ENCODE measurements at regions not wholly inside any gene's neighbourhood (a gene's known extent, or its start where the extent isn't known, plus 50 kb on each side); places are given as distances from the start of the nearest gene placed in this dataset.

DNA sequence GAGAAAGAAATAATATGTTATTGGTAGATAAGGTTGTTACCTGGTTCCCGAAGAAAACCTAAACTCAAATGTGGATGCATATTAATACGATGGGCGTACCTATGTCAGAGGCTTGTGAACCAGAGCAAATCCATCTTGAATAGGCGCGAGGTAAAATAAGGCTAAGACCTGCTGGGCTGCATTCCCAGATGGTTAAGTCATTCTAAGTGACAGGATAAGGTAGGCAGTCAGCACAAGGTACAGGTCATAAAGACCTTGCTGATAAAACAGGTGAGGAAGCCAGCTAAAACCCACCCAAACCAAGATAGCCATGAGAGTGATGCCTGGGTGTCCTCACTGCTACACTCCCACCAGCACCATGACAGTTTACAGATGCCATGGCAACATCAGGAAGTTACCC lies 1400.1 kb downstream of the CDH8 start (continued):
- TF ChIP-seq, protein P1, sequence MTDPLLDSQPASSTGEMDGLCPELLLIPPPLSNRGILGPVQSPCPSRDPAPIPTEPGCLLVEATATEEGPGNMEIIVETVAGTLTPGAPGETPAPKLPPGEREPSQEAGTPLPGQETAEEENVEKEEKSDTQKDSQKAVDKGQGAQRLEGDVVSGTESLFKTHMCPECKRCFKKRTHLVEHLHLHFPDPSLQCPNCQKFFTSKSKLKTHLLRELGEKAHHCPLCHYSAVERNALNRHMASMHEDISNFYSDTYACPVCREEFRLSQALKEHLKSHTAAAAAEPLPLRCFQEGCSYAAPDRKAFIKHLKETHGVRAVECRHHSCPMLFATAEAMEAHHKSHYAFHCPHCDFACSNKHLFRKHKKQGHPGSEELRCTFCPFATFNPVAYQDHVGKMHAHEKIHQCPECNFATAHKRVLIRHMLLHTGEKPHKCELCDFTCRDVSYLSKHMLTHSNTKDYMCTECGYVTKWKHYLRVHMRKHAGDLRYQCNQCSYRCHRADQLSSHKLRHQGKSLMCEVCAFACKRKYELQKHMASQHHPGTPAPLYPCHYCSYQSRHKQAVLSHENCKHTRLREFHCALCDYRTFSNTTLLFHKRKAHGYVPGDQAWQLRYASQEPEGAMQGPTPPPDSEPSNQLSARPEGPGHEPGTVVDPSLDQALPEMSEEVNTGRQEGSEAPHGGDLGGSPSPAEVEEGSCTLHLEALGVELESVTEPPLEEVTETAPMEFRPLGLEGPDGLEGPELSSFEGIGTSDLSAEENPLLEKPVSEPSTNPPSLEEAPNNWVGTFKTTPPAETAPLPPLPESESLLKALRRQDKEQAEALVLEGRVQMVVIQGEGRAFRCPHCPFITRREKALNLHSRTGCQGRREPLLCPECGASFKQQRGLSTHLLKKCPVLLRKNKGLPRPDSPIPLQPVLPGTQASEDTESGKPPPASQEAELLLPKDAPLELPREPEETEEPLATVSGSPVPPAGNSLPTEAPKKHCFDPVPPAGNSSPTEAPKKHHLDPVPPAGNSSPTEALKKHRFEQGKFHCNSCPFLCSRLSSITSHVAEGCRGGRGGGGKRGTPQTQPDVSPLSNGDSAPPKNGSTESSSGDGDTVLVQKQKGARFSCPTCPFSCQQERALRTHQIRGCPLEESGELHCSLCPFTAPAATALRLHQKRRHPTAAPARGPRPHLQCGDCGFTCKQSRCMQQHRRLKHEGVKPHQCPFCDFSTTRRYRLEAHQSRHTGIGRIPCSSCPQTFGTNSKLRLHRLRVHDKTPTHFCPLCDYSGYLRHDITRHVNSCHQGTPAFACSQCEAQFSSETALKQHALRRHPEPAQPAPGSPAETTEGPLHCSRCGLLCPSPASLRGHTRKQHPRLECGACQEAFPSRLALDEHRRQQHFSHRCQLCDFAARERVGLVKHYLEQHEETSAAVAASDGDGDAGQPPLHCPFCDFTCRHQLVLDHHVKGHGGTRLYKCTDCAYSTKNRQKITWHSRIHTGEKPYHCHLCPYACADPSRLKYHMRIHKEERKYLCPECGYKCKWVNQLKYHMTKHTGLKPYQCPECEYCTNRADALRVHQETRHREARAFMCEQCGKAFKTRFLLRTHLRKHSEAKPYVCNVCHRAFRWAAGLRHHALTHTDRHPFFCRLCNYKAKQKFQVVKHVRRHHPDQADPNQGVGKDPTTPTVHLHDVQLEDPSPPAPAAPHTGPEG (CRISPR knock-in tag; IDR thresholded peaks at IDR 0.05): no peak
- TF ChIP-seq FOXA1 (IDR thresholded peaks at IDR 0.05) (no peak), FOXA1 (CRISPR knock-in tag; IDR thresholded peaks at IDR 0.05) (no peak), XRCC5 (optimal IDR thresholded peaks at IDR 0.05; ENCODE audit: low read length) (no peak), FOXO1 (CRISPR knock-in tag; IDR thresholded peaks at IDR 0.05) (no peak), MEIS2 (CRISPR knock-in tag; IDR thresholded peaks at IDR 0.05) (no peak)
- TF ChIP-seq, protein P2, sequence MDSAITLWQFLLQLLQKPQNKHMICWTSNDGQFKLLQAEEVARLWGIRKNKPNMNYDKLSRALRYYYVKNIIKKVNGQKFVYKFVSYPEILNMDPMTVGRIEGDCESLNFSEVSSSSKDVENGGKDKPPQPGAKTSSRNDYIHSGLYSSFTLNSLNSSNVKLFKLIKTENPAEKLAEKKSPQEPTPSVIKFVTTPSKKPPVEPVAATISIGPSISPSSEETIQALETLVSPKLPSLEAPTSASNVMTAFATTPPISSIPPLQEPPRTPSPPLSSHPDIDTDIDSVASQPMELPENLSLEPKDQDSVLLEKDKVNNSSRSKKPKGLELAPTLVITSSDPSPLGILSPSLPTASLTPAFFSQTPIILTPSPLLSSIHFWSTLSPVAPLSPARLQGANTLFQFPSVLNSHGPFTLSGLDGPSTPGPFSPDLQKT (CRISPR knock-in tag; IDR thresholded peaks at IDR 0.05; ENCODE audit: borderline replicate concordance): no peak
- TF ChIP-seq, protein P3, sequence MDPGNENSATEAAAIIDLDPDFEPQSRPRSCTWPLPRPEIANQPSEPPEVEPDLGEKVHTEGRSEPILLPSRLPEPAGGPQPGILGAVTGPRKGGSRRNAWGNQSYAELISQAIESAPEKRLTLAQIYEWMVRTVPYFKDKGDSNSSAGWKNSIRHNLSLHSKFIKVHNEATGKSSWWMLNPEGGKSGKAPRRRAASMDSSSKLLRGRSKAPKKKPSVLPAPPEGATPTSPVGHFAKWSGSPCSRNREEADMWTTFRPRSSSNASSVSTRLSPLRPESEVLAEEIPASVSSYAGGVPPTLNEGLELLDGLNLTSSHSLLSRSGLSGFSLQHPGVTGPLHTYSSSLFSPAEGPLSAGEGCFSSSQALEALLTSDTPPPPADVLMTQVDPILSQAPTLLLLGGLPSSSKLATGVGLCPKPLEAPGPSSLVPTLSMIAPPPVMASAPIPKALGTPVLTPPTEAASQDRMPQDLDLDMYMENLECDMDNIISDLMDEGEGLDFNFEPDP (CRISPR knock-in tag; conservative IDR thresholded peaks at IDR 0.05): no peak
- TF ChIP-seq, protein P4, sequence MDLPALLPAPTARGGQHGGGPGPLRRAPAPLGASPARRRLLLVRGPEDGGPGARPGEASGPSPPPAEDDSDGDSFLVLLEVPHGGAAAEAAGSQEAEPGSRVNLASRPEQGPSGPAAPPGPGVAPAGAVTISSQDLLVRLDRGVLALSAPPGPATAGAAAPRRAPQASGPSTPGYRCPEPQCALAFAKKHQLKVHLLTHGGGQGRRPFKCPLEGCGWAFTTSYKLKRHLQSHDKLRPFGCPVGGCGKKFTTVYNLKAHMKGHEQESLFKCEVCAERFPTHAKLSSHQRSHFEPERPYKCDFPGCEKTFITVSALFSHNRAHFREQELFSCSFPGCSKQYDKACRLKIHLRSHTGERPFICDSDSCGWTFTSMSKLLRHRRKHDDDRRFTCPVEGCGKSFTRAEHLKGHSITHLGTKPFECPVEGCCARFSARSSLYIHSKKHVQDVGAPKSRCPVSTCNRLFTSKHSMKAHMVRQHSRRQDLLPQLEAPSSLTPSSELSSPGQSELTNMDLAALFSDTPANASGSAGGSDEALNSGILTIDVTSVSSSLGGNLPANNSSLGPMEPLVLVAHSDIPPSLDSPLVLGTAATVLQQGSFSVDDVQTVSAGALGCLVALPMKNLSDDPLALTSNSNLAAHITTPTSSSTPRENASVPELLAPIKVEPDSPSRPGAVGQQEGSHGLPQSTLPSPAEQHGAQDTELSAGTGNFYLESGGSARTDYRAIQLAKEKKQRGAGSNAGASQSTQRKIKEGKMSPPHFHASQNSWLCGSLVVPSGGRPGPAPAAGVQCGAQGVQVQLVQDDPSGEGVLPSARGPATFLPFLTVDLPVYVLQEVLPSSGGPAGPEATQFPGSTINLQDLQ (CRISPR knock-in tag; IDR thresholded peaks at IDR 0.05): no peak

Data from HepG2 (cell line).